Activated CD4-positive, CD25-positive, alpha-beta regulatory T cell treated with anti-CD3 and anti-CD28 coated beads, Interleukin-2, amount 50 U/mL, for 24 hours (primary cell): ENCODE measurements at regions not wholly inside any gene's neighbourhood (a gene's known extent, or its start where the extent isn't known, plus 50 kb on each side); places are given as distances from the start of the nearest gene placed in this dataset.

ENCODE experiments used
- ATAC-seq, 2 donors: fragments of 150-1000 bp; cut with Tn5 transposase; one replicate each; pipeline ENCODE4 v1.10.0; 2021; ENCODE audit warnings: mild to moderate bottlenecking in 1 of 2, moderate library complexity in 1 of 2

DNA sequence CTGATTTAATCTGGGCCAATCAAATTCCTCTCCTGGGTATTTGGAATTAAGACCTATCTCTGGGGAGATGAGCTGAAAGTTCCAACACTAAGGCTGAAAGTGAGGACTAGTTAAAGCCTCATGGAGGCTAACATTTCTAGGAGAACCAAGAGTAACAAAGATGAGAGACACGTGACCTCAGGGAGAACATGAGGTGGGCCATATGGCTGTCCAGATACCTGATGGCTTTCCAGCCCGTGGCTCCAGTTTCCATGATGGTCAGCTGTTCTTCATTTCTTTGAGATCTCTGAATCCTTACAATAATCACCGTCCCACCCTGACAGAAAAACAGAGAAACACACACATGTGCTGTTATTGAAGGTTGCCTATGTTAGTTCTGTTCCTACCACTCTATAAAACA lies 66.1 kb downstream of the LEPR start:
- ATAC-seq: no peak

- no peak for ATAC-seq
Measured at GRCh38 chr1:65489481-65489880, 69.0 kb downstream of the LEPR start.

DNA sequence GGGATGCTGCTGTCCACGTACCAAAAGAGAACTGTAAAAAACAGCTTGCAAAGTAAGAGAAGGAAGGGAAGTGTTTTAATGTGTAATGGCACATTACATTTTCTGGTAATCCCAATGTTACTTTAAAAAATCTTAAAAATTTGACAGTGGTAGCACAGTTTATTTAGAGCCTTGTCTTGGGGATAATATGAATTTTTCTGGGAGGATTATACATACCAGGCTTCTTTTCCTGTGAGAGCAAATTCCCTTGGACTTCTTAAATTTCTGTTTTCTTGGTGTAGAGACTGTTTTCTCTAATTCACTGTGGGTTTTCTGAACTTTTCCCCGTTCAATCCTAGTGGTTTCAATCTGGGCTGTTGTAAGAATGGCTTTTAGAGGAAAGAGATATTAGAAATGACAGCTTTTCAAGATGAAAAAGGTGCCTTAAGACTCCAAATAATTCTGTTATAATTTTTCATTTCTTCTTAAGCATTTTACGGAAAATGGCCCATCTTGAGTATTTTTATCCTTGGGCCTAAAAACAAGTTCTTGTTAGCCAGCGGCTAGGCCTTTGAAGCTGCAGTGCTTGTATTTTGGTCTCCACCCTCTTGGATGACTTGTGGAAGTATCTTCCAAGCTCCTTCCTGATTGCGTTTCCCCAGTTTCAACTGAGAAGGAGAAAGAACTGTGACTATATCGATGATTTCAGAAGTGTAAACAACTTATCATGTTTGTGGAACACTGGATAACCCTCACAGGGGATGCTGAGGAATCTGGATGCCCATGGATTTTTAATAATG lies 70.0 kb downstream of the LEPR start:
- no peak for ATAC-seq

GRCh38 chr1:65491472-65491871 lies 71.0 kb downstream of the LEPR start:
- no peak for ATAC-seq

DNA sequence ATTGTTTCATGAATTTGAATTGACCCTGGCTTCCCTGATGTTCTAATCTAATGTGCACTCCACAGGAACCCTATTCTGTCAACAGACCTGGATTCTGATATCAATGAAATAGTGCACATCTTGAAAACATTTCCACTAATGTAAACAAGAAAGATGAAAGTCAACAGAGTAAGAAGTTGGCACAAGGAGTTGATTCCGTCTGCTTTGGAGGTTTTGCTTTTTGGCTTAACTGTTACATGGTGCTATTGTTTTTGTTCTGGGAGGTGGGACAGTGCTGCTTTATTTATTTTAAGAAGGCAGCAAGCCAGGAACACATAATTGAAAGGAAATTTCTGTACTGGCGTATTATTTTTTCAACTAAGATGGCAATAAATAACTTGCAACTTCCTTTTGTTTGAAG lies 73.3 kb downstream of the LEPR start:
- no peak for ATAC-seq

- no peak for ATAC-seq
Measured at GRCh38 chr1:65494671-65495070, 74.2 kb downstream of the LEPR start.

DNA sequence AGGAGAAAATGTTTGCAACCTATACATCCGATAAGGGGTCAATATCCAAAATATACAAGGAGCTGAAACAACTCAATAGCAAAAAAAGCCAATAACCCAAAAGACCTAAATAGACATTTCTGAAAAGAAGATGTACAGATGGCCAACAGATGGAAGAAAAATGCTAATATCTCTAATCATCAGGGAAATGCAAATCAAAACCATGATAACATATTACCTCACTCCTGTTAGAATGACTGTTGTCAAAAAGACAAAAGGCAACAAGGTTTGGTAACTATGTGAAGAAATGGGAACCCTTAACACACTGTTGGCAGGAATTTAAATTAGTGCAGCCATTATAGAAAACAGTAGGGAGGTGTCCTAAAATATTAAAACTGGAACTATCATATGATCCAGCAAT lies 74.7 kb downstream of the LEPR start:
- no peak for ATAC-seq

DNA sequence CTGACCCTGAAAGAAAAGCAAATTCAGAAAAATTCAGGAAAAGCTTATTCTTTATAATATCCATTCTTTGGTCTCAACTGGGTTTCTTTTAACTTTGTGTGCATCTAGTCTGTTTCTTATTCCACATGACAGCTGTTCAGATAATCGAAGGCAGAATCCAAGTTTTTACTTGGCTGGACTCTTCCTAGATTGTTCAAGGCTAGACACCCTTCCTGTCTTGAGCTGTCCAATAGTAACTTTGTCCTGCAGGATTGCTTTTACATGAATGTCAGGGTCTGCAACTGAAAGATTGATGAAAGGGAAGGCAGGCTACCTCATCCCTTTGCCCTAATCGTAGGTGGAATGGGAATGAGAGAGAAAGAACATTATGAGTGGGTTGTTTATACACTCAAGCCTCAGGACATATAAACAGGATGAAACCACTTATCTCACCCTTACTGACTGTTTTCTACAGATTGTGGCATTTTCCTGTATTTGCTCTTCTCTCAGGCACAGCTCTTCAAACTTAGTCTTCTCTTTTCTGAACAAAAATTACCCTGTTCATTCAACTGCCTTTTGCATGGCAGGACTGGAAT lies 76.9 kb downstream of the LEPR start:
- no peak for ATAC-seq

DNA sequence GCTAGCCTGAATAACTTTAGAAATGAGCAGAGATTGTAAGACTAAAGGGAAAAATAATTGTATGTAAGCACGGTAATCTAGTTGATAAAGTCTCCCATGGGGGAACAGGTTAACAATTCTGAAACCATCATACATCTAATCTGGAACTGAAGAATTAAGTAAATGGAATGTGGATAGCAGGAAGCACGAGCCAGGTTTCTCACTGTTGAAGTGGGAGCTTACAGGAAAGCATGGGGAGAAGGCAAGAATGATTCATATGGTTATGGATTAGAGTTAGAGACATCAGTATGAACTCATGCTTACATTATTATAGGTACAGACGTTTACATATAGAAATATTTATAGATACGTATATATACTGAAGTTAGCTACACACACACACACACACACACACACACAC lies 83.0 kb downstream of the LEPR start:
- ATAC-seq: no peak

DNA sequence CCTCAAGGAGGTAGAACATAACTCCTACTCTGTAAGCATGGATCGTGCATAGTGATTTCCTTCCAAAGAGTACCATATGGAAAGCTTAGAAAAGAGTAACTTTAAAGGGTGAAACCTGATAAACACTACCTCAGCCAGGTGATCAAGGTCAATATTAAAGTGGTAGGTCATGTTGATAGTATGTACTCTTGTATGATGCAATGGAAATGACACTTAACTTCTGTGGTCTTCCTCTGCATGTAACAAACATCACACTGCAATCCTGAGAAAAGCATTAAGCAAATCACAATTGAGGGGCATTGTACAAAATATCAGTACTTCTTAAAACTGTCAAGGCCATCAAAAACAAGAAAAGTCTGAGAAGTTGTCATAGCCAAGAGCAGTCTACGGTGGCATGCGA lies 83.8 kb downstream of the LEPR start:
- ATAC-seq: no peak

DNA sequence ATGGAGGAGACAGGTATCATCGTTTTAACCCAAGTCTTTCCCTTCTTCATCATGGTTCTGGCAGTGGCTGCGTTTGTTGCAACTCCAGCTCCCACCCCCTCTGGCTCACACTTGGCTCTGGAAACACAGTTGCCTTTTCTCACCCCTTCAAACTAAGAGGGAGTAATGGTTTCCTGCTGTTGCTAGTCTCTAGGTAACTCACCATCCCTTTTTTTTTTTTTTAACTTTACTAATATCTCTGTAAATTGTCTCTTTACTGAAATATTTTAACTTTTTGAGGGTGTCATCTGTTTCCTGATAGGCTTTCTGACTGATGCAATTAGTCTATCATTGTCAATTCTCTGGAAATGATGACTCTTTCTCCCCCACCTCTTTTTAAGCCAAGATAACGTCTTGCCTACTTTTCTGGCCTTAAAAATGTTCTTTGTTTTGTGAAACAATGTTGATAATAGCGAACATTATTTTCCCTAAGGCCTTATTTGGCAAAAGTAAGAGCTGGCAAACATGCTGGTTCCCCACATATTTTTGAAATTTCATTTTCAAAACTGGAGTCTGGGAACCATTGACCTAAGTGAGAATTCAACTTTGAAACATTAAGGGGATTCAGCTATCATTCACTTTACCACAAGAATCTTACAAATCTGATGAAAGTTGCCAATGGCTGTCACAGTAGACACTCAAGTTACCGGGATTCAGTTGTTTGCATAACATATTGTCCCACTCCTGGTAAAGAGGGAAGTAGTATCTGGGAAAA lies 85.3 kb downstream of the LEPR start:
- no peak for ATAC-seq

GRCh38 chr1:65508051-65508450 lies 87.6 kb downstream of the LEPR start:
- no peak for ATAC-seq

GRCh38 chr1:65509912-65510680 lies 89.6 kb downstream of the LEPR start:
- ATAC-seq: no peak

GRCh38 chr1:65510961-65511360 lies 90.5 kb downstream of the LEPR start:
- no peak for ATAC-seq

DNA sequence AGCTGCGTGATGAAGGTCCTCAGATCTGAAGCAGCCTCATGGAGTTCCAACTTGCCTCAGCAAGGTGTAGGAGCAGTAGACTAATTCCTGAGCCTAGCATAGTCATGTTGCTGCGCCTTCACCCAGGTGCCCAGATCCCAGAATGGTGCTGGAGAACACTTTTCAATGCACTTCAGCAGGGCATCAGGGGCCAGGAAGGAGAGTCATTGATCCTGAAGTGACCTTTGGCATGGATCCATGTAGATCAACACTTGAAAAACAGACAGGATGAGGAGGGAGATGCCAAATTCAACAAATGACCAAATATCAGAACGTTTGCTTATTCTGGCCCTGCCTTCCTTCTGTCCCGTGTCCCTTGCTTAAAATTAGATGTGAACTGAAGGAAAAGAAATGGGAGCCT lies 91.9 kb downstream of the LEPR start:
- no peak for ATAC-seq

DNA sequence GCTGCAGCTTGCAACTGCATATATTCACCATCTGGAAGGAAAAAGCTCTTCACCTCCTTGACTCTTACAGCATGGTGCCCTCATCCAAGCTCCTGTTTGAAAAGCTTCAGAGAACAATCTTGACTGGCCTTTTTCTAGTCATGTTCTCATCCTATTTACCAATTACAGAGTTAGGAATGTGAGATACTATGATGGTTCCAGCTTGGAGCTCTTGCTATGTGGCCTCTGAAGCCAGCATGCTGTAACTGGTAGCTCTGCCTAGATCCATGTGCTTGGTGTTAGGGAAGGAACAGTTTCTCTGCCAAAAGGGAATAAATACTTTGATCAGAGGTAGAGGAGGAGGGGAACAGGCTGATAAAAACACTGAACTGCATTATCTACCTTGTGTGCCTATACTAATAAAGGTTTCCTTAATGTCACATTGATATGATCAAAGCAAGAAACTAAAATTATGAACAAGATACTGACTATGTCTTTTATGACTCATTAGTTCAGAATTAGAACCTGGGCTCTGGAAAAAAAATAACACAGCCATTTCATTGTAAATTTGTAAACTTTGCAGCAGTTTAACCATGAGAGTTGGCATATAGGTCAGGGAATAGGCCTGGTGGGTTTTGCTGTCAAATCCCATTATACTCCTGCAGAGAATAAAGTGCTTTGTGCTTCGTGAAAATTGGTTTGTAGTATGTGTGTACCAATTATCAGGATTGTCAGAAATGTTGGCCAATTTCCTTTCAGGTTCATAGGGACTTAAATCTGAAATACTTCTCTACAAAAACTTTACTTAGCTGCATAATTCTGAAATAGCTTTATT lies 92.7 kb downstream of the LEPR start:
- ATAC-seq: no peak

- no peak for ATAC-seq
Measured at GRCh38 chr1:65514041-65514440, 93.6 kb downstream of the LEPR start.

DNA sequence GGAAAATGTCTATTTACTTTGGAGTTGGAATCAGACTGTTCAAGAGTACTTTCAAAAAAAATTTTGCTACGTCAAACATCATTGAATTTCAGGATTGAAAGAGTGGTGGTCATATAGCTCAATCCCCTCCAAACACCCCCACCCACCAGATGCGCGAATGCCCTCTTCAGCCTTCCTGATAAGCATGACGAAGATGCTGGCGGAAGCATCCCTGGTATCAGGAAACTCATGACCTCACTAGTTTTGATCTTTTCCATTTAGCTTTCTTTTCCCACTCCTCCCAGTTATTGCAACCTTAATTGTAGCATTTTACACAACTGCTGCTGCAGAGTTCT lies 104.4 kb downstream of the LEPR start:
- no peak for ATAC-seq

DNA sequence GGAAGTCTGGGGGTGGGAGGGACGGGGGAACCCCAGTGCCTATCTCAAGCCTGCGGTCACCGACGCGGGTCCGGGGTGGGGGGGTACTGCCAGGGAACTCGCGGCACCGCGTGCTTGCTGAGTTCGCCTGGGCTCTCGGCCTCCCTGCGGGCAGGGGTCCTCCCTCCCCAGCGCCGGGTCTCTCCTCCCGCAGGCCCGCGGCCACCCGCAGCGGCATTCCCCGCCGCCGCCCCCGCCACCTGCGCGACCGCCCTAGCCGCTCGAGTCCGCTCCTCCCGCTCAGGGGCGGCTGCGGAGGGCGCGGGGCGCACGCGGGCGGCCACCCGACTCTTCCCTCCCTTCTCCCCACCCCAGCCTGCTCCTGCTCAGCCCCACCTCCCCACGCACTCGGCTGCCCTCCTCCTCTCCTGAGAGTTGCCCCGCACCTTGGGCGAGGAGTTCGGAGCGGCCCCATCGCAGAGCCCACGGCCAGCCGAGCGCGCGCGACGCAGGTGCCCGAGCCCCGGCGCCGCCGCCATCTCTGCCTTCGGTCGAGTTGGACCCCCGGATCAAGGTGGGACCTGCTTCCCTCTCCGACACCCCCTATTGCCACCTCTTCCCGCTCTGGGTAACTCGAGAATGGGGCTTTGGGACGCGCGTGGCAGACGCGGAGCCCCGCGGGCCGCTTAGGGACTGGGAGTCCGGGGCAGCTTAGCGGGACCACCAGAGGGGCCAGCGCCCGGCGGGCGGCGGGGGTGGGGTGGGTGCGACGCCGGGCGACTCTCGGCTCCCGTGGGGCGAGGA lies 105.0 kb downstream of the LEPR start:
- ATAC-seq: no peak

DNA sequence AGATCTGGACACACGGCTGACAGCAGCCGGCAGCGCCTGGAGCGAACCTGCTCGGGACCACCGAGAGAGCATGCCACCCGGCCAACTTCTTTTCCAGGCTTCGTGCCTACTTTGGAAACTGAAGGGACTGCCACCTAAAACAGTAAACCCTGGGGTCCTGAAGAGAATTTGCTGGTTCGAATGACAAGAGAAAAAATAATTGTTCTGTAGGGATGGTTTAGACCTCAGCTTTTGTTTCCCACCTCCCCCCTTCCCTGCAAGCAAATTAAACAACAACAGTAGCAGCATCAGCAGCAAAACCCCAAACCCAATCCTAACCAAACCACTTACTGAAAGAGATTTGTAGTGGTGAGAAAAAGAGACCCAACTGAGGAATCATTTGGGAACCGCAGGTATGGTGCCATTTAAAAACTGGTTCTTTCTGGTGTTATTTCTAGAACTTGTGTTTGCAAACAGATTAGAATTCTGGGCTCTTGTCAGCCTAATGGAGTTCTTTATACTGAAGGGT lies 105.6 kb downstream of the LEPR start:
- no peak for ATAC-seq

- no peak for ATAC-seq
Measured at GRCh38 chr1:65527190-65527589, 106.7 kb downstream of the LEPR start.
